Myocyte (in vitro differentiated cells): ENCODE measurements at regions not wholly inside any gene's neighbourhood (a gene's known extent, or its start where the extent isn't known, plus 50 kb on each side); places are given as distances from the start of the nearest gene placed in this dataset.

Experiments
- DNase-seq: peaks from one replicate; pipeline ENCODE4 v3.0.0-alpha.2; 2012; ENCODE audit warnings: low read depth

- DNase-seq = no peak
Observed at GRCh38 chr2:7986431-7986830, 695.4 kb upstream of the ID2 start.

- no peak for DNase-seq
Observed at GRCh38 chr2:7987992-7988391, 693.9 kb upstream of the ID2 start.

GRCh38 chr2:7988440-7988839 is 693.4 kb upstream of the ID2 start:
- DNase-seq = no peak

GRCh38 chr2:7989823-7990222 is 692.0 kb upstream of the ID2 start:
- DNase-seq = no peak

GRCh38 chr2:7992612-7993602 is 688.9 kb upstream of the ID2 start:
- no peak for DNase-seq

- DNase-seq = no peak
Observed at GRCh38 chr2:7994397-7994951, 687.4 kb upstream of the ID2 start.

GRCh38 chr2:7997279-7997678 is 684.6 kb upstream of the ID2 start:
- DNase-seq = no peak

GRCh38 chr2:7999683-8000476 is 682.0 kb upstream of the ID2 start:
- DNase-seq = no peak

GRCh38 chr2:8000870-8001269 is 681.0 kb upstream of the ID2 start:
- peak; percentile 7 for DNase-seq

- peak; percentile 7 for DNase-seq
Observed at GRCh38 chr2:8002765-8003393, 679.0 kb upstream of the ID2 start.

- peak; percentile 78 for DNase-seq
Observed at GRCh38 chr2:8003462-8004075, 678.3 kb upstream of the ID2 start.

GRCh38 chr2:8004250-8004681 is 677.6 kb upstream of the ID2 start:
- DNase-seq = peak; percentile 62

GRCh38 chr2:8006181-8006580 is 675.7 kb upstream of the ID2 start:
- no peak for DNase-seq

GRCh38 chr2:8006626-8007025 is 675.2 kb upstream of the ID2 start:
- DNase-seq = no peak

GRCh38 chr2:8009010-8009597 is 672.8 kb upstream of the ID2 start:
- no peak for DNase-seq

- no peak for DNase-seq
Observed at GRCh38 chr2:8015848-8016600, 665.8 kb upstream of the ID2 start.

- no peak for DNase-seq
Observed at GRCh38 chr2:8016688-8017087, 665.2 kb upstream of the ID2 start.

- no peak for DNase-seq
Observed at GRCh38 chr2:8018956-8019355, 662.9 kb upstream of the ID2 start.

GRCh38 chr2:8019934-8020333 is 661.9 kb upstream of the ID2 start:
- no peak for DNase-seq

- DNase-seq = no peak
Observed at GRCh38 chr2:8021921-8022320, 659.9 kb upstream of the ID2 start.
